A673 (cell line): ENCODE measurements at regions not wholly inside any gene's neighbourhood (a gene's known extent, or its start where the extent isn't known, plus 50 kb on each side); places are given as distances from the start of the nearest gene placed in this dataset.

Experiments used
- BruUV-seq: library from RNA; stranded (reverse); fragments of 400-500 nt; replicated peaks from 2 replicates; lab custom pipeline; 2021; lab: Mats Ljungman, UMichigan
- CTCF ChIA-PET: fragments of 300-600 bp; sonication (Branson Sonifier 250); formaldehyde crosslinking; loops from one replicate; lab custom pipeline; 2022; ENCODE audit warnings: antibody characterized with exemption; lab: Charles Lee
- POLR2A ChIA-PET: fragments of 300-600 bp; sonication (Branson Sonifier 250); formaldehyde crosslinking; loops from one replicate; lab custom pipeline; 2022; ENCODE audit warnings: antibody characterized with exemption; ENCODE audit not compliant: low non-redundant PET; lab: Charles Lee
- DNase-seq: peaks from one replicate; pipeline ENCODE4 v3.0.0-alpha.2; 2015; ENCODE audit warnings: low spot score
- H3K27ac ChIP-seq: fragments of 200-600 bp; sonication (generic); 2 replicates; pipeline ENCODE4 v1.5.1; 2016; ENCODE audit warnings: mixed run types, low read depth, mild to moderate bottlenecking, mixed read lengths, antibody characterized with exemption, low read length; ENCODE audit not compliant: poor library complexity, severe bottlenecking
- H3K27me3 ChIP-seq: fragments of 200-600 bp; sonication (generic); replicated peaks from 2 replicates; pipeline ENCODE4 v1.6.1; 2017; ENCODE audit warnings: mixed run types, low read depth, mild to moderate bottlenecking, mixed read lengths, antibody characterized with exemption, low read length; ENCODE audit not compliant: insufficient read depth, poor library complexity
- H3K36me3 ChIP-seq: fragments of 200-600 bp; sonication (generic); 2 replicates; pipeline ENCODE4 v1.6.1; 2016; ENCODE audit warnings: mixed run types, mild to moderate bottlenecking, mixed read lengths, antibody characterized with exemption, low read length; ENCODE audit not compliant: insufficient read depth, poor library complexity, severe bottlenecking
- H3K4me1 ChIP-seq: fragments of 200-600 bp; sonication (generic); 2 replicates; pipeline ENCODE4 v1.6.1; 2017; ENCODE audit warnings: mixed run types, mild to moderate bottlenecking, mixed read lengths, antibody characterized with exemption, low read length; ENCODE audit not compliant: insufficient read depth, poor library complexity, severe bottlenecking
- H3K4me3 ChIP-seq: fragments of 200-600 bp; sonication (generic); 2 replicates; pipeline ENCODE4 v1.5.1; 2016; ENCODE audit warnings: low read depth, mixed run types, mild to moderate bottlenecking, mixed read lengths, low read length; ENCODE audit not compliant: poor library complexity, severe bottlenecking
- H3K9me3 ChIP-seq: fragments of 200-600 bp; sonication (generic); 2 replicates; pipeline ENCODE4 v1.6.1; 2016; ENCODE audit warnings: mixed run types, low read depth, mild to moderate bottlenecking, mixed read lengths, antibody characterized with exemption, low read length; ENCODE audit not compliant: poor library complexity, severe bottlenecking
- EZH2 ChIP-seq: fragments of 200-600 bp; sonication (generic); IDR thresholded peaks from 2 replicates; pipeline ENCODE4 v1.6.1; 2017; ENCODE audit warnings: borderline replicate concordance, low read depth, mild to moderate bottlenecking, mixed read lengths, antibody characterized with exemption, low read length; ENCODE audit not compliant: poor library complexity, severe bottlenecking
- intact Hi-C: fragments of 100-400 bp; cut with micrococcal nuclease; formaldehyde crosslinking; loops from one replicate; pipeline ENCODE4 v1.10.0; 2022; ENCODE audit not compliant: unreplicated experiment
- TF ChIP-seq, protein P1 (sequence below): fragments of 300-800, 200-600 bp; sonication (generic); conservative IDR thresholded peaks from 2 replicates; pipeline ENCODE4 v1.5.1; 2017; ENCODE audit warnings: low read depth, mild to moderate bottlenecking, antibody characterized with exemption, low read length, moderate library complexity, mixed read lengths

DNA sequence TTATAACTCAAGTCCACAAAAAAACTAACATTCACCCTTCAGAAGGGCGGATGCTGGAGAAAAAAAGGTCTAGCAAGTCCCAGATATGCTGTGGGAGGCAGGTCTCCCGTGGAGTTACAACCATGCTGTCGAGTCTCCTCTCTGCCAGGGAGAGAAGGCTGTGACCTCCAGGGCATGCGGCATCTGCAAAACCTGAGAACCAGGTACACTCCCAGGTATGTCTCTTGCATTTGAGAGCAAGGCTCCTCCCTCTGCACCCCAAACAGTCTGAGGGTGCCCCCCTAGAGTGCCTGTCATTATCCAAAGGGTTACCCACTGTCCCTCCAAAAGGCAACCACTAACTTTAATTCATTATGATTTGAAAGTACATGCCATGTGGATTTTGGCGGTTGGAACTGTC lies 134.0 kb downstream of the IRX2 start:
- peaks cover 40% of the 10 kb centered on the region for H3K9me3 ChIP-seq
- no peak overlapping the region for H3K4me3 ChIP-seq
- ChIA-PET POLR2A (no interaction called here), CTCF (no interaction called here)
- no peaks in the 10 kb centered on the region for H3K4me1 ChIP-seq
- no peak for TF ChIP-seq EZH2
- TF ChIP-seq, protein P1, sequence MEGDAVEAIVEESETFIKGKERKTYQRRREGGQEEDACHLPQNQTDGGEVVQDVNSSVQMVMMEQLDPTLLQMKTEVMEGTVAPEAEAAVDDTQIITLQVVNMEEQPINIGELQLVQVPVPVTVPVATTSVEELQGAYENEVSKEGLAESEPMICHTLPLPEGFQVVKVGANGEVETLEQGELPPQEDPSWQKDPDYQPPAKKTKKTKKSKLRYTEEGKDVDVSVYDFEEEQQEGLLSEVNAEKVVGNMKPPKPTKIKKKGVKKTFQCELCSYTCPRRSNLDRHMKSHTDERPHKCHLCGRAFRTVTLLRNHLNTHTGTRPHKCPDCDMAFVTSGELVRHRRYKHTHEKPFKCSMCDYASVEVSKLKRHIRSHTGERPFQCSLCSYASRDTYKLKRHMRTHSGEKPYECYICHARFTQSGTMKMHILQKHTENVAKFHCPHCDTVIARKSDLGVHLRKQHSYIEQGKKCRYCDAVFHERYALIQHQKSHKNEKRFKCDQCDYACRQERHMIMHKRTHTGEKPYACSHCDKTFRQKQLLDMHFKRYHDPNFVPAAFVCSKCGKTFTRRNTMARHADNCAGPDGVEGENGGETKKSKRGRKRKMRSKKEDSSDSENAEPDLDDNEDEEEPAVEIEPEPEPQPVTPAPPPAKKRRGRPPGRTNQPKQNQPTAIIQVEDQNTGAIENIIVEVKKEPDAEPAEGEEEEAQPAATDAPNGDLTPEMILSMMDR, result no peak
- no peak overlapping the region for H3K27ac ChIP-seq
- H3K36me3 ChIP-seq, result no peaks in the 10 kb centered on the region
- H3K27me3 ChIP-seq, result no peaks in the 10 kb centered on the region
- no peak for DNase-seq
- intact Hi-C loops, result no loop called here
- no TSS peak for BruUV-seq

DNA sequence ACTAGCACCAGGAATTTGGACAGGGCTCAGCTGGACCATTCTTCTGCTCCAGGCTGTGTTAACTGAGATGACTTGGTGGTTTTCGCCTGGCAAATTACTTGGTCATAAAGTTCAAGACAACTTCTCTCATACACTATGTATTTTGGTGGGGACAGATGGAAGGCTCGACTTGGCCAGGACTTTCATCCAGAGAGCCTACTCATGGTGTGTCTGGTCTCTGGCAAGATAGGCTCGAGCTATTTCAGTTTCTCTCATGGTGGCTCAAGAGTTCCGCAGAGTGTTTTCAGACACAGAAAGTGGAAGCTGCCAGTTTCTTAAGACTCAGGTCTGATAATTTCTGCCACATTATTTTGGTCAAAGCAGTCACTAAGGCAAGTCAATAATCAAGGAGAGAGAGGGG lies 135.6 kb downstream of the IRX2 start:
- no peak for TF ChIP-seq EZH2
- peaks cover 36% of the 10 kb centered on the region for H3K9me3 ChIP-seq
- no peak overlapping the region for H3K4me3 ChIP-seq
- ChIA-PET CTCF (no interaction called here), POLR2A (no interaction called here)
- no TSS peak for BruUV-seq
- no peaks in the 10 kb centered on the region for H3K27me3 ChIP-seq
- no peak for DNase-seq
- intact Hi-C loops, result no loop called here
- H3K36me3 ChIP-seq, result no peaks in the 10 kb centered on the region
- no peaks in the 10 kb centered on the region for H3K4me1 ChIP-seq
- no peak overlapping the region for H3K27ac ChIP-seq

DNA sequence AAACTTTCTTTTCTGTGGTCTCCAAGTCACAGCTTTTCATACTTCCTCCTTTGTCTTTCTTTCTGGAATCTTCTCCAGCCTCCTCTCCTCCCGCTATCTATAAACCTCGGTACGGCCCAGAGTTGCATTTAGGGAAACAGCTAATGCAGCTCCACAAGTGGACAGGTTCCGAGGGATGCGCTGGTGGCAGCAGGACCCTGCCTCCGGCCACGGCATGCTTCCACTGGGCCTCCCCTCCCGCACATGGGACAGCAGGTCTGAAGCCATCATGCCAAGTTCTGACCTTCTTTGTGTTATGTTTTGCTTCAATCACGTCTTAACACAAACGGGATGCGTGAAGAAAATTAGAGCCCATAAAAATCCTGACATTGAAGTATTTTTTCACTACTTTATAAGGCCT lies 136.9 kb downstream of the IRX2 start:
- no peak for DNase-seq
- Histone ChIP-seq H3K36me3 (no peaks in the 10 kb centered on the region), H3K27ac (no peak overlapping the region), H3K4me1 (no peaks in the 10 kb centered on the region), H3K4me3 (no peak overlapping the region), H3K27me3 (no peaks in the 10 kb centered on the region), H3K9me3 (peaks cover 29% of the 10 kb centered on the region)
- CTCF ChIA-PET, result no interaction called here
- intact Hi-C loops, result no loop called here
- no TSS peak for BruUV-seq
- POLR2A ChIA-PET, result no interaction called here
- TF ChIP-seq EZH2, result no peak
- TF ChIP-seq, protein P1, result no peak

DNA sequence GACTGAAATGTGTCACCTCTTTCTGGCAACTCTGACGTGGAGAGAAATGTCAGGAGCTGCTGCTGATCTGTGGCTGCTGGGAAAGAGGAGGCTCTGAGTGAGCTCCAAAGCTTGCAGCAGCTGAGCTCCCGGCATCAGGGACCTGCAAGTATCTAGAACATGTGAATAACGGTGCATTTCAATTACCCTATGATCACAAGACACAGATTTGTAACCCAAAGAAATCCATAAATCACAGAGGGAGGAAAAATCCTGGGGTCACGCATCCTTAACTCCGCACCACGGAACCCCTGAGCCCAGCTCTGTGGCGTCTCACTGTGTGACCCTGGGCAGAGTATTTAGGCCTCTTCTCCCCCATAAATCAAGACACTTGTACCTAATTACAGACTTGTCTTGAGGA lies 139.8 kb downstream of the IRX2 start:
- BruUV-seq, result no TSS peak
- POLR2A ChIA-PET, result no interaction called here
- Histone ChIP-seq H3K9me3 (peaks cover 29% of the 10 kb centered on the region), H3K4me1 (no peaks in the 10 kb centered on the region), H3K36me3 (no peaks in the 10 kb centered on the region), H3K4me3 (no peak overlapping the region), H3K27me3 (no peaks in the 10 kb centered on the region), H3K27ac (no peak overlapping the region)
- intact Hi-C loops, result no loop called here
- CTCF ChIA-PET, result no interaction called here
- DNase-seq, result no peak
- TF ChIP-seq, protein P1, result no peak
- no peak for TF ChIP-seq EZH2
